Keratinocyte (primary cell): ENCODE measurements at regions not wholly inside any gene's neighbourhood (a gene's known extent, or its start where the extent isn't known, plus 50 kb on each side); places are given as distances from the start of the nearest gene placed in this dataset.
A peak's percentile ranks its signal among the peaks of the same experiment; 100 is the strongest.

Experiments
- DNase-seq: peaks from one replicate; pipeline ENCODE4 v3.0.0-alpha.2; 2011; ENCODE audit warnings: low read depth, missing footprints, low spot score
- FAIRE-seq: peaks from 2 replicates; lab custom pipeline; 2011; peaks lifted over from hg19 to GRCh38; lab: Jason Lieb, UNC
- H2AFZ ChIP-seq: 2 replicates; pipeline ENCODE4 v1.6.0; 2012; ENCODE audit warnings: low read length, control low read depth, inconsistent platforms; ENCODE audit not compliant: control insufficient read depth
- H3K27ac ChIP-seq: 2 replicates; pipeline ENCODE4 v1.5.1; 2011; ENCODE audit warnings: low read length; ENCODE audit not compliant: control insufficient read depth, insufficient read depth
- H3K27me3 ChIP-seq: 3 replicates; pipeline ENCODE4 v1.6.0; 2011; ENCODE audit warnings: low read length; ENCODE audit not compliant: control insufficient read depth, insufficient read depth; ENCODE audit errors: extremely low read depth
- H3K36me3 ChIP-seq, 2 experiments: 2 replicates in 1 of 2; 3 replicates in 1 of 2; pipeline ENCODE4 v1.5.1; 2011; ENCODE audit warnings: low read length in 2 of 2, mild to moderate bottlenecking in 1 of 2; ENCODE audit not compliant: control insufficient read depth in 2 of 2, insufficient read depth in 2 of 2; ENCODE audit errors: extremely low read depth in 1 of 2
- H3K4me1 ChIP-seq: 3 replicates; pipeline ENCODE4 v1.5.1; 2011; ENCODE audit warnings: low read length; ENCODE audit not compliant: control insufficient read depth, insufficient read depth; ENCODE audit errors: extremely low read depth
- H3K4me2 ChIP-seq: 3 replicates; pipeline ENCODE4 v1.6.0; 2011; ENCODE audit warnings: low read depth, low read length; ENCODE audit not compliant: control insufficient read depth, insufficient read depth; ENCODE audit errors: extremely low read depth
- H3K4me3 ChIP-seq, 3 experiments: fragments of 200-600 bp in 1 of 3; sonication (generic) in 1 of 3; 2 replicates in 2 of 3; 3 replicates in 1 of 3; pipeline ENCODE4 v1.5.1; 2011 to 2016; ENCODE audit warnings: low read length in 3 of 3, mild to moderate bottlenecking in 3 of 3, control low read depth in 2 of 3, inconsistent platforms in 1 of 3, low read depth in 1 of 3, mixed read lengths in 1 of 3, mixed run types in 1 of 3, moderate library complexity in 1 of 3; ENCODE audit not compliant: control insufficient read depth in 2 of 3, insufficient read depth in 2 of 3; ENCODE audit errors: extremely low read depth in 1 of 3
- H3K79me2 ChIP-seq: 2 replicates; pipeline ENCODE4 v1.6.0; 2012; ENCODE audit warnings: low read length; ENCODE audit not compliant: control insufficient read depth, insufficient read depth
- H3K9ac ChIP-seq: 3 replicates; pipeline ENCODE4 v1.6.0; 2011; ENCODE audit warnings: low read length; ENCODE audit not compliant: control insufficient read depth, insufficient read depth; ENCODE audit errors: extremely low read depth
- H3K9me1 ChIP-seq: 3 replicates; pipeline ENCODE4 v1.6.0; 2011; ENCODE audit warnings: low read length; ENCODE audit not compliant: control insufficient read depth, insufficient read depth; ENCODE audit errors: extremely low read depth
- H3K9me3 ChIP-seq: 2 replicates; pipeline ENCODE4 v1.5.1; 2012; ENCODE audit warnings: low read depth, low read length; ENCODE audit not compliant: control insufficient read depth
- H4K20me1 ChIP-seq: 3 replicates; pipeline ENCODE4 v1.6.0; 2011; ENCODE audit warnings: low read length; ENCODE audit not compliant: control insufficient read depth, insufficient read depth; ENCODE audit errors: extremely low read depth
- EZH2 ChIP-seq: IDR thresholded peaks from one replicate; pipeline ENCODE4 v1.6.1; 2012; ENCODE audit warnings: inconsistent platforms, mild to moderate bottlenecking, low read length, moderate library complexity
- dilution Hi-C: fragments of 300-500 bp; cut with MboI; formaldehyde crosslinking; loops from one replicate; pipeline ENCODE4 v1.7.0; 2020; ENCODE audit warnings: low sequenced_read_pairs; ENCODE audit not compliant: extremely low pct_ligation_motif_present
- TF ChIP-seq, protein P1 (sequence below), 3 experiments: IDR thresholded peaks in 1 of 3; conservative IDR thresholded peaks in 1 of 3; optimal IDR thresholded peaks in 1 of 3; 2 replicates in 2 of 3; 3 replicates in 1 of 3; pipeline versions ENCODE3 to v1.5.1; 2011; ENCODE audit warnings: low read length in 3 of 3, mild to moderate bottlenecking in 3 of 3, moderate library complexity in 2 of 3, control low read depth in 1 of 3, inconsistent platforms in 1 of 3; ENCODE audit not compliant: insufficient read depth in 2 of 3; ENCODE audit errors: extremely low read depth in 1 of 3

GRCh38 chr6:72530750-72531149 is 91.1 kb upstream of the KCNQ5 start:
- DNase-seq (no peak), FAIRE-seq (no peak)
- H3K4me2 ChIP-seq = peak overlapping the region; percentile 38

DNA sequence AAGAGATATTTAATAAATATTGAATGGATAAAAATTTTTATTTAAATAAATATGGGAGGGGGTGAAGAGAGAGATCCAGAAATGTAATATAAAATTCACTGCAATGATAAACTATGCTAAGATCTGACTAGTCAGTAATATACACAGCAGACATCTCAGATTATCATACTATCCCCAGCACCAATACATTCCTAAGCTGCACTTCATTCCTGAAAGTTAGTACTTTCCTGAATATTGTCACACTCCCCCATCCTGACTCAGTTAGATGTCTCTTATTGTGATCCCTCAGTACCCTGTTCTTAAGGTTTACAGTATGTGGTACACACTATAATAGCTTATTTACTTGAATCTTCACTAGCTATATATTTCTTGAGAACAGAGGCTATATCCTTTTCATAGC is 88.3 kb upstream of the KCNQ5 start:
- Histone ChIP-seq H3K79me2 (no peaks in the 10 kb centered on the region), H2AFZ (no peak overlapping the region), H3K4me3 (no peak overlapping the region), H3K4me1 (peaks cover 18% of the 10 kb centered on the region), H4K20me1 (no peaks in the 10 kb centered on the region), H3K9ac (no peak overlapping the region), H3K4me2 (no peak overlapping the region), H3K9me1 (no peaks in the 10 kb centered on the region), H3K9me3 (no peaks in the 10 kb centered on the region), H3K27ac (no peak overlapping the region), H3K36me3 (no peaks in the 10 kb centered on the region), H3K27me3 (no peaks in the 10 kb centered on the region)
- TF ChIP-seq EZH2 = no peak
- TF ChIP-seq, protein P1, sequence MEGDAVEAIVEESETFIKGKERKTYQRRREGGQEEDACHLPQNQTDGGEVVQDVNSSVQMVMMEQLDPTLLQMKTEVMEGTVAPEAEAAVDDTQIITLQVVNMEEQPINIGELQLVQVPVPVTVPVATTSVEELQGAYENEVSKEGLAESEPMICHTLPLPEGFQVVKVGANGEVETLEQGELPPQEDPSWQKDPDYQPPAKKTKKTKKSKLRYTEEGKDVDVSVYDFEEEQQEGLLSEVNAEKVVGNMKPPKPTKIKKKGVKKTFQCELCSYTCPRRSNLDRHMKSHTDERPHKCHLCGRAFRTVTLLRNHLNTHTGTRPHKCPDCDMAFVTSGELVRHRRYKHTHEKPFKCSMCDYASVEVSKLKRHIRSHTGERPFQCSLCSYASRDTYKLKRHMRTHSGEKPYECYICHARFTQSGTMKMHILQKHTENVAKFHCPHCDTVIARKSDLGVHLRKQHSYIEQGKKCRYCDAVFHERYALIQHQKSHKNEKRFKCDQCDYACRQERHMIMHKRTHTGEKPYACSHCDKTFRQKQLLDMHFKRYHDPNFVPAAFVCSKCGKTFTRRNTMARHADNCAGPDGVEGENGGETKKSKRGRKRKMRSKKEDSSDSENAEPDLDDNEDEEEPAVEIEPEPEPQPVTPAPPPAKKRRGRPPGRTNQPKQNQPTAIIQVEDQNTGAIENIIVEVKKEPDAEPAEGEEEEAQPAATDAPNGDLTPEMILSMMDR (optimal IDR thresholded peaks at IDR 0.05 in 1 of 3, IDR thresholded peaks at IDR 0.05 in 1 of 3, conservative IDR thresholded peaks at IDR 0.05 in 1 of 3; ENCODE audit: extremely low read depth in 1 of 3, insufficient read depth in 2 of 3, low read length in 3 of 3) = no peak
- no peak for FAIRE-seq
- no peak for DNase-seq
- dilution Hi-C loops = no loop called here

More at GRCh38 chr6:72530750-72531149, 91.1 kb upstream of the KCNQ5 start:
- Histone ChIP-seq H4K20me1 (no peaks in the 10 kb centered on the region), H2AFZ (no peak overlapping the region), H3K4me3 (no peak overlapping the region), H3K27me3 (no peaks in the 10 kb centered on the region), H3K9ac (no peak overlapping the region), H3K9me1 (no peaks in the 10 kb centered on the region), H3K79me2 (no peaks in the 10 kb centered on the region), H3K4me1 (peaks cover 18% of the 10 kb centered on the region), H3K27ac (no peak overlapping the region), H3K9me3 (no peaks in the 10 kb centered on the region), H3K36me3 (no peaks in the 10 kb centered on the region)
- dilution Hi-C loops = no loop called here
- TF ChIP-seq EZH2 = no peak
- TF ChIP-seq, protein P1 (optimal IDR thresholded peaks at IDR 0.05 in 1 of 3, IDR thresholded peaks at IDR 0.05 in 1 of 3, conservative IDR thresholded peaks at IDR 0.05 in 1 of 3; ENCODE audit: extremely low read depth in 1 of 3, insufficient read depth in 2 of 3, low read length in 3 of 3) = no peak
